NCI-H2196 treated with DMSO at 0.1 percent for 48 hours (cell line): ENCODE measurements at regions not wholly inside any gene's neighbourhood (a gene's known extent, or its start where the extent isn't known, plus 50 kb on each side); places are given as distances from the start of the nearest gene placed in this dataset.
"Not testable (repeated sequence)": the region's sequence is repeated elsewhere in the genome, so short reads cannot be mapped to it uniquely, and the experiment has no call there.

Experiments
- DNase-seq: peaks from one replicate; lab custom pipeline; 2025; ENCODE audit not compliant: unreplicated experiment; lab: John Stamatoyannopoulos, UW

DNA sequence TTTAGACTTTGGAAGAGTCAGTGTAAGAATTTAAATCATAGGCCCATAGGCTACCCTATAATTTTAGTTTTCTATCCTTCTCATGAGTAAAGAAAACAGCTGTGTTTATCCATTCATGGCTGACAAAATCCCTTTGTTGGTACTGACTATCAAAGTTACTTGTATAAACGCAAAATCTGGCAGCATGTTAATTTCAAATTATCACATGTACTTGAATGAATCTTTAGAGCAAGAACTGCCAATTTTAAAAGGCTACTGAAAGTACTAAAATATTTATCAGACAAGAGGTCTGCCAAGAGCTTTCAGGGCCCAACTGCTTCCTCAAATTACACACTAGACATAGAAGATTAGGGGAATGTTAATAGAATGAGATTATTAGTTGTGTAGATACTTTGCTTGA, 66.6 kb downstream of the MYL12B start:
- DNase-seq, result peak; percentile 63

DNA sequence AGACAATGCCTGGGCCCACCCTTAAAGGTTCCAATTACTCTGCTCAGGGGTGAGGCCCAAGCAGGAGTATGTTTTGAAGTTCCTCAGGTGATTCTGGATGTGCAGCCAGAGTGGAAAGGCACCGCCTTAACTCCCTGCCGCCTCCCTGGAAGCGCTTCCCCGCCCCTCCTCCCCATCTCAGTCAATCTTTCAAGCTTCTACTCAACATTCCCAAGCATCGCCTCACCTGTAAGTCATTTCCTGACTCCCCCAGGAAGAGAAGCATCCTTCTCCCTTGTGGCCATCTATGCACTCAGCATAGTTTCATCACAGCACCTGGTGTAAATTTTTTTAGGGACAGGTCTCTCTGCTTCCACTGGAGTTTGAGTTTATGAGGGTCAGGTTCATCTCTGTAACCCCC, 67.5 kb downstream of the MYL12B start:
- DNase-seq, result no peak

DNA sequence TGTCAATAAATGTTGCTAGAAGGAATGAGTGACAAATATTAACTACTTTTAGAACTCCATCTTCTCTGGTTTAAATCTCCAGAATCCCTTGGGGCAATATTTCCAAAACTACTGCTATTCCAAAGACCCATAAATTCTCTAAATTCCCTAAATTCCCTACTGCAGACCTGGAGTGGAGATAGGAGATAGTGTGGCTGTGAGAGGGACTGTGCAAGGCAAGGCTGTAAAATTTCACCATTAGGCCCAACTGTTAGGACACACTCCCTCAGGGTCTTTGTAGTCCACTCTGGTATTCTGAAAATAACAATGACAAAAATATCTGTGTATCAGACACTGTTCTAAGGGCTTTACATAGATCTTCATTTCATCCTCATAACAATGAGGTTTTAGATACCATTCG, 67.9 kb downstream of the MYL12B start:
- no peak for DNase-seq

- DNase-seq, result no peak
Measured at GRCh38 chr18:3330622-3331021, 68.7 kb downstream of the MYL12B start.

DNA sequence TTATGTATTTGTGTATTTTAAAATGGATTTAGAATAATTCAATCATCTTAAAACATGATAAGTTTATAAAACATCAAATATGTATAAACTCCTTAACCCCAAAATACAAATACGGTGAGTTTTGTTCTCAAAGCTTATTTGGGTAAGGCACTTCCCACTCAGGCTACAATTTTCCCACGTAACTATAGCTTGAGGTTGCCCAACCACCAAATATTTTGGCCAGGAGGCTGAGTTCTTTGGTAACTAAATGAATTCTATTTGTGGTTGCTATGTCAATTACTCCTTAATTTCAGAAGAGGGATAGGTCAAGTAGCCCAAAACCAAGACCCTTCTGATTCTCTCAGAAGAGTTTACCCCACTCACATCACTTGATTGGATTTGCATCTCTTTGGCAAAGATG, 70.4 kb downstream of the MYL12B start:
- no peak for DNase-seq

DNA sequence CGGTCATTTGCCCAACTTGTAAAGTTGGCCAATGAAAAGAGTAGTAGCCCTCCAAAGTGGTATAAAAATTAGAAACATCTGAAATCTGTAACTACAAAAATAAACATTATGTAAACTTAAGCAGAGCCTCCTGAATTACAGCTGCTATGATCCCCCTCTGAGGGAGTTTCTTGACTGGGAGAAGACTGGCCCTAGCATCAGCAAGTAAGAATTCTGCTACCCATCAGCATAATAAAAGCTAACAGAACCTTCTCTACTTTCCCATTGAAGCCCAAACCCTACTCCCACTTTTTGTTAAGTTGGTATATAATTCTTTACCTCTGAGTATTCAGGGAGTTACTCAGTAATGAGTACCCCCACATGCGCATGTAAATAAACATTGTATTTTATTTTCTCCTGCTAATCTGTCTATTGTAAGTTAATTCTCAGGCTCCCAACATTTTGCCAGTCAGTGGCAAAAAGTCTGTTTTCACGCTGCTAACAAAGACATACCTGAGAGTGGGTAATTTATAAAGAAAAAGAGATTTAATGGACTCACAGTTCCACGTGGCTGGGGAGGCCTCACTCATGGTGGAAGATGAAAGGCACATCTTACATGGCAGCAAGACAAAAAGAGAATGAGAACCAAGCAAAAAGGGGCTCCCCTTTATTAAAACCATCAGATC, 71.3 kb downstream of the MYL12B start:
- DNase-seq, result no peak

DNA sequence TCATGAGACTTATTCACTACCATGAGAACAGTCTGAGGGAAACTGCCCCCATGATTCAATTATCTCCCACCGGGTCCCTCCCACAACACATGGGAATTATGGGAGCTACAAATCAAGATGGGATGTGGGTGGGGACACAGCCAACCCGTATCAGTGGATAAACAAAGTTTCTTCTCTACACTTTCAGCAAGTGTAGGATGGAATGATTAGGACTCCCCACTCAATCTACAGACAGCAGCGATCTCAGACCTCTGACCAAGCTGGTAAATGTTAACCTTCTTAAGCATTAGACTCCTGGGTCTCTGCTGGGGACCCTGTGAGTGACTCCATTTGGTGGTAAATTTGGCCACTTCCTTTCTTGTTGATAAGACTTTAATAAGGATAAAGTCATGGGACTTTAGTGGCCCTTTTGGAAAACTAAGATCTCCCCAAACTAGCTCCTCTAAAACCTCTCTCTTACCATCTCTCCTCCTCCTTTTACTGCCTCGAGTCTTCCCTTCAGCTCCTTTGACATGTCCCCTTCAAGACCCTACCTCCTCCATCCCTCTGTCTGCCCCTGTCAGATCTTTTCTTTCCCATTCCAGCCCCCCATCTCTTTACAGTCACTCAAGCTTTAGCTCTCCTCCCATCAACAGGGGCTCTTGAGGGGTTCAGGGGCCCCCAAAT, 71.9 kb downstream of the MYL12B start:
- DNase-seq, result no peak

GRCh38 chr18:3340015-3340681, 78.2 kb downstream of the MYL12B start:
- no peak for DNase-seq

DNA sequence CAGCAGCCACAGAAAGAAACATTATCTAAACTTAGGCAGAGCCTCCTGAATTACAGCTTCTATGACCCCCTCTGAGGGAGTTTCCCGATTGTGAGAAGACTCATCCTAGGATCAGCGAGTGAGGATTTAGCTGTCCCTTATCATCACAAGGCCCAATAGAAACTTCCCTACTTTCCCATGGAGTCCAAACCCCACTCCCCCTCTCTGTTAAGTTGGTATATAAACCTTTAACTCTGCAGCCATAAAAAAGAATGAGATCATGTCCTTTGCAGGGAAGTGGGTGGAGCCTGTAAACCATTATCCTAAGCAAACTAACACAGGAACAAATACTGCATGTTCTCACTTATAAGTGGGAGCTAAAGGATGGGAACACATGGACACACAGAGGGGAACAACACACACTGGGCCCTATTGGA, 78.8 kb downstream of the MYL12B start:
- no peak for DNase-seq

DNA sequence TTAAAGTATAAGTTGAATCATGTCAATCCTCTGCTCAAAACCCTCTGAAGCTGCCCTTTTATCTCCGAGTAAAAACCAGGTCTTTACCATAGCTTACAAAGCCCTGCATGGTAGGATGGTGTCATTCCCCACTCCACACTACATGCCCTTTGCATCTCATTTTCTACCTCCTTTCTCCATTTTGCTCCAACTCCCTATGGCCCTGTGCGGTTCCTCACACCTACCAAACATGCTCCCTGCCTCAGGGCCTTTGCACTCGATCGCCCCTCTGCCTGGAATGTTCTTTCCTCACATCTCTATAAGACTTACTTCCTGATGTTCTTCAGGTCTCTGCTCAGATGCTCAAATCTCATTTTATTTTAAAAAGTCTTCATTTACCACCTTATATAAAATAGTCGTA, 80.7 kb downstream of the MYL12B start:
- DNase-seq, result no peak

DNA sequence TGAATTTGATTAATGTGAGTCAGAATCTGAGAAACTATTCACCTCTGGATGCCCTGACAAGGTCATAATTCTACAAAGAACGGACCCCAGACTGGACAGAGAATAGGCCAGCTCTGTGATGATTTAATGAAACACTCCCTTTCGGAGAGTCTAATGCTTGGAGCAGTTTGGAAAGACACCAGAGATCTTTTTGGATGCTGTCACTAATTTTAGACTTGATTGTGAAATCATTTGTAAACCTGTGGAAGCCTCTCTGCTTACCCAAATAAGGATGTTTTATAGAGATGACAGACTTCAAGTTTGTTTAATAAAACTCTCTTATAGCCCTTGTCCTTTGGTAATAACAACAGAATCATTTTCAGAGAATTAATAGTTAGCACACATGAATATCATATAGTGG, 83.5 kb downstream of the MYL12B start:
- DNase-seq, result no peak

- DNase-seq, result no peak
Measured at GRCh38 chr18:3345885-3346284, 84.0 kb downstream of the MYL12B start.

- DNase-seq, result no peak
Measured at GRCh38 chr18:3346487-3346886, 84.6 kb downstream of the MYL12B start.

GRCh38 chr18:3347286-3347803, 85.4 kb downstream of the MYL12B start:
- no peak for DNase-seq

- no peak for DNase-seq
Measured at GRCh38 chr18:3348176-3348575, 86.2 kb downstream of the MYL12B start.

- not testable (repeated sequence) for DNase-seq
Measured at GRCh38 chr18:3349046-3349841, 87.3 kb downstream of the MYL12B start.

DNA sequence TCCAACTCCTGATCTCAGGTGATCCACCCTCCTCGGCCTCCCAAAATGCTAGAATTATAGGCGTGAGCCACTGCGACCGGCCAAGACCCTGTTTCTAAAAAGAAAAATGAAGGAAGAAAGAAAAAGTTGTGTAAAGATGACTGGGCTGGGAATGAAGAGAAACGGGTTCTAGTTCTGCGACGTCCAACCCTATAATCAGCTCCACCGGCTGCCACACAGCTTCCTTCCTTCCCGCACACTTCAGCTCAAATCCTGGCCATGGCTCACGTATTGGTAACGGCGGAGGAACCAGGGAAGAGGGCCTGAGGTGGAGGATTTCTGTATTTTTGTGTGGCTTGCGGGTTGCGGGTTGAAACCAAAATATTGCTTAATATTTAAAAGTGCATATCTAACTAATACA, 88.1 kb downstream of the MYL12B start:
- no peak for DNase-seq

GRCh38 chr18:3350566-3351527, 88.9 kb downstream of the MYL12B start:
- DNase-seq, result no peak

DNA sequence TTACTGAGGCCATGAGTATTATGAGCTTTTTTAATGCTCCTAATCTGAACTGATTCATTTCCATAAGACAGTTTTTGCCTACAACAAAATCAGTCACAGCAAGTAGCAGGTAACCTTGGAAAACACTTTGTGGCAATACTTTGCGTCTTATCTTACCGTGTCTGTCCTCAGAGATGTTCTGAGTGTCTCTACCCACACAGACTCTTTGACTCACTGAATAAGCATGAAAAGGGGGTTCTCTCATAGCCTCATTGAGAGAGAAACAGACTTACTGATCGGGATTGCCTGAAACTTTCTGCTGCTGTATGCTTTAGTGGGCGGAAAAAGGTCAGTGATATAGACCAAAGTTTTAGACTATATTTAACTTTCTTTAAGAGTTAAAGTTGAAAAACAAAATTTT, 92.6 kb downstream of the MYL12B start:
- no peak for DNase-seq

DNA sequence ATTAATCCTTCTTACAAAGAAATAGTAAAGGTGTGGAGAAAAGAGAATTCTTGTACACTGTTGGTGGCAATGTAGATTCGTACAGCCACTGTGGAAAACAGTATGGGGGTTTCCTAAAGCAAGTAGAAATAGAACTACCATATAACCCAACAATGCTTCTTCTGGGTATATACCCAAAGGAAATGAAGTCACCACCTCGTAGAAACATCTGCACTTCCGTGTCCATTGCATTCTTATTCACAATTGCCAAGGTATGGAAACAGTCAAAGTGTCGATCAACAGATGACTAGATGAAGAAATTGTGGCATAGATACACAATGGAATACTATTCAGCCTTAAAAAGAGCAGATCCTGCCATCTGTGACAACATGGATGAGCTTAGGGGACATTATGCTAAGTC, 93.4 kb upstream of the TGIF1 start:
- DNase-seq, result no peak
